ENCODE measurements at regions not wholly inside any gene's neighbourhood (a gene's known extent, or its start where the extent isn't known, plus 50 kb on each side); places are given as distances from the start of the nearest gene placed in this dataset.

- H3K36me3 ChIP-seq (ENCODE audit: insufficient read depth, low read length) = no peaks in the 10 kb centered on the region
- no peaks in the 10 kb centered on the region for H3F3A ChIP-seq (ENCODE audit: low read depth)
- no peaks in the 10 kb centered on the region for H3K9me2 ChIP-seq (replicated peaks; ENCODE audit: low read depth, low read length)
- H3K4me3 ChIP-seq (ENCODE audit: low read length, poor library complexity, severe bottlenecking) = no peak overlapping the region
- no peak for TF ChIP-seq CTCF (conservative IDR thresholded peaks at IDR 0.05; ENCODE audit: low read length)
- no peak for TF ChIP-seq EZH2phosphoT487 (IDR thresholded peaks at IDR 0.05; ENCODE audit: borderline replicate concordance)
- no peak overlapping the region for H3K9ac ChIP-seq (ENCODE audit: low read depth, low read length, poor library complexity, severe bottlenecking)
- no peaks in the 10 kb centered on the region for H3K79me2 ChIP-seq (ENCODE audit: insufficient read depth, low read length)
- H3K4me1 ChIP-seq (ENCODE audit: insufficient read depth, low read length, poor library complexity, severe bottlenecking) = no peaks in the 10 kb centered on the region
- H3K9me3 ChIP-seq (ENCODE audit: insufficient read depth, low read depth, low read length) = no peaks in the 10 kb centered on the region
- H3K27me3 ChIP-seq (ENCODE audit: insufficient read depth, low read length, poor library complexity, severe bottlenecking) = no peaks in the 10 kb centered on the region
- no peaks in the 10 kb centered on the region for H4K20me1 ChIP-seq (ENCODE audit: insufficient read depth, low read length, poor library complexity, severe bottlenecking)
- H2AFZ ChIP-seq (ENCODE audit: low read length) = no peak overlapping the region
- H3K4me2 ChIP-seq (ENCODE audit: low read depth, low read length, poor library complexity, severe bottlenecking) = no peak overlapping the region
Observed at GRCh38 chr2:125837611-125838010, 818.3 kb upstream of the GYPC start.

- Histone ChIP-seq H4K20me1 (ENCODE audit: insufficient read depth, low read length, poor library complexity, severe bottlenecking) (no peaks in the 10 kb centered on the region), H3K9me2 (replicated peaks; ENCODE audit: low read depth, low read length) (no peaks in the 10 kb centered on the region), H3F3A (ENCODE audit: low read depth) (no peaks in the 10 kb centered on the region), H3K4me2 (ENCODE audit: low read depth, low read length, poor library complexity, severe bottlenecking) (no peak overlapping the region), H3K4me3 (ENCODE audit: low read length, poor library complexity, severe bottlenecking) (no peak overlapping the region), H2AFZ (ENCODE audit: low read length) (no peak overlapping the region), H3K9ac (ENCODE audit: low read depth, low read length, poor library complexity, severe bottlenecking) (no peak overlapping the region), H3K36me3 (ENCODE audit: insufficient read depth, low read length) (no peaks in the 10 kb centered on the region), H3K27me3 (ENCODE audit: insufficient read depth, low read length, poor library complexity, severe bottlenecking) (no peaks in the 10 kb centered on the region), H3K4me1 (ENCODE audit: insufficient read depth, low read length, poor library complexity, severe bottlenecking) (no peaks in the 10 kb centered on the region), H3K9me3 (ENCODE audit: insufficient read depth, low read depth, low read length) (no peaks in the 10 kb centered on the region), H3K79me2 (ENCODE audit: insufficient read depth, low read length) (no peaks in the 10 kb centered on the region)
- TF ChIP-seq CTCF (conservative IDR thresholded peaks at IDR 0.05; ENCODE audit: low read length) = no peak
- TF ChIP-seq EZH2phosphoT487 (IDR thresholded peaks at IDR 0.05; ENCODE audit: borderline replicate concordance) = no peak
Observed at GRCh38 chr2:125839945-125840344, 816.0 kb upstream of the GYPC start.

- TF ChIP-seq CTCF (conservative IDR thresholded peaks at IDR 0.05; ENCODE audit: low read length) = no peak
- no peak for TF ChIP-seq EZH2phosphoT487 (IDR thresholded peaks at IDR 0.05; ENCODE audit: borderline replicate concordance)
- H3K4me3 ChIP-seq (ENCODE audit: low read length, poor library complexity, severe bottlenecking) = no peak overlapping the region
- no peak overlapping the region for H2AFZ ChIP-seq (ENCODE audit: low read length)
- H3K4me2 ChIP-seq (ENCODE audit: low read depth, low read length, poor library complexity, severe bottlenecking) = no peak overlapping the region
- no peak overlapping the region for H3K9ac ChIP-seq (ENCODE audit: low read depth, low read length, poor library complexity, severe bottlenecking)
- no peaks in the 10 kb centered on the region for H3K36me3 ChIP-seq (ENCODE audit: insufficient read depth, low read length)
- H3K9me3 ChIP-seq (ENCODE audit: insufficient read depth, low read depth, low read length) = no peaks in the 10 kb centered on the region
- no peaks in the 10 kb centered on the region for H3K4me1 ChIP-seq (ENCODE audit: insufficient read depth, low read length, poor library complexity, severe bottlenecking)
- H3F3A ChIP-seq (ENCODE audit: low read depth) = no peaks in the 10 kb centered on the region
- no peaks in the 10 kb centered on the region for H3K79me2 ChIP-seq (ENCODE audit: insufficient read depth, low read length)
- H4K20me1 ChIP-seq (ENCODE audit: insufficient read depth, low read length, poor library complexity, severe bottlenecking) = no peaks in the 10 kb centered on the region
- H3K9me2 ChIP-seq (replicated peaks; ENCODE audit: low read depth, low read length) = no peaks in the 10 kb centered on the region
- H3K27me3 ChIP-seq (ENCODE audit: insufficient read depth, low read length, poor library complexity, severe bottlenecking) = no peaks in the 10 kb centered on the region
Observed at GRCh38 chr2:125842041-125842440, 813.9 kb upstream of the GYPC start.

All from Loucy (cell line).